Astrocyte of the spinal cord (primary cell): ENCODE measurements at regions not wholly inside any gene's neighbourhood (a gene's known extent, or its start where the extent isn't known, plus 50 kb on each side); places are given as distances from the start of the nearest gene placed in this dataset.

Experiments
- DNase-seq: peaks from one replicate; pipeline ENCODE4 v3.0.0; 2011; ENCODE audit warnings: low read depth, low spot score
- H3K4me3 ChIP-seq: 2 replicates; pipeline ENCODE4 v1.5.1; 2011; ENCODE audit warnings: low read depth, mild to moderate bottlenecking, low read length, moderate library complexity
- in situ Hi-C: cut with HindIII; loops from 2 replicates; pipeline ENCODE4 v1.10.0; 2017; ENCODE audit warnings: low sequenced_read_pairs
- TF ChIP-seq, protein P1 (sequence below): IDR thresholded peaks from 2 replicates; pipeline ENCODE4 v1.5.1; 2012; ENCODE audit warnings: low read depth, mild to moderate bottlenecking, low read length, inconsistent platforms

- no peak overlapping the region for H3K4me3 ChIP-seq
- DNase-seq = peak; percentile 45
- in situ Hi-C loops = no loop called here
- TF ChIP-seq, protein P1, sequence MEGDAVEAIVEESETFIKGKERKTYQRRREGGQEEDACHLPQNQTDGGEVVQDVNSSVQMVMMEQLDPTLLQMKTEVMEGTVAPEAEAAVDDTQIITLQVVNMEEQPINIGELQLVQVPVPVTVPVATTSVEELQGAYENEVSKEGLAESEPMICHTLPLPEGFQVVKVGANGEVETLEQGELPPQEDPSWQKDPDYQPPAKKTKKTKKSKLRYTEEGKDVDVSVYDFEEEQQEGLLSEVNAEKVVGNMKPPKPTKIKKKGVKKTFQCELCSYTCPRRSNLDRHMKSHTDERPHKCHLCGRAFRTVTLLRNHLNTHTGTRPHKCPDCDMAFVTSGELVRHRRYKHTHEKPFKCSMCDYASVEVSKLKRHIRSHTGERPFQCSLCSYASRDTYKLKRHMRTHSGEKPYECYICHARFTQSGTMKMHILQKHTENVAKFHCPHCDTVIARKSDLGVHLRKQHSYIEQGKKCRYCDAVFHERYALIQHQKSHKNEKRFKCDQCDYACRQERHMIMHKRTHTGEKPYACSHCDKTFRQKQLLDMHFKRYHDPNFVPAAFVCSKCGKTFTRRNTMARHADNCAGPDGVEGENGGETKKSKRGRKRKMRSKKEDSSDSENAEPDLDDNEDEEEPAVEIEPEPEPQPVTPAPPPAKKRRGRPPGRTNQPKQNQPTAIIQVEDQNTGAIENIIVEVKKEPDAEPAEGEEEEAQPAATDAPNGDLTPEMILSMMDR = peak; percentile 67
Measured at GRCh38 chr4:112766422-112766821, 129.5 kb downstream of the LARP7 start.

DNA sequence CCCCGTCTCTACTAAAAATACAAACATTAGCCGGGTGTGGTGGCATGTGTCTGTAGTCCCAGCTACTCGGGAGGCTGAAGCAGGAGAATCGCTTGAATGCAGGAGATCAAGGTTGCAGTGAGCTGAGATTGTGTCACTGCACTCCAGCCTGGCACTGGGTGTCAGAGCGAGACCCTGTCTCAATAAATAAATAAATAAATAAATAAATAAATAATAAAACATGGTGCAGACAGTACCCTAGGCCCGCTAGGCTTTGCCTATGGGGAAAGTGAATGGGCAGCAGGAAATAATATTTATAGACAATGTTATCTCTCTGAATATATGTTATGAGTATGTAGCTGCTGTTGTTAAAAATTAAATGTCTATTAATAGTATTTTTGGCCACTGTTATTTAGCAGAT lies 130.4 kb downstream of the LARP7 start:
- no peak for DNase-seq
- TF ChIP-seq, protein P1 = no peak
- in situ Hi-C loops = no loop called here
- no peak overlapping the region for H3K4me3 ChIP-seq

GRCh38 chr4:112770114-112770513 lies 133.2 kb downstream of the LARP7 start:
- no peak for DNase-seq
- H3K4me3 ChIP-seq = no peak overlapping the region
- TF ChIP-seq, protein P1 = no peak
- in situ Hi-C loops = no loop called here

DNA sequence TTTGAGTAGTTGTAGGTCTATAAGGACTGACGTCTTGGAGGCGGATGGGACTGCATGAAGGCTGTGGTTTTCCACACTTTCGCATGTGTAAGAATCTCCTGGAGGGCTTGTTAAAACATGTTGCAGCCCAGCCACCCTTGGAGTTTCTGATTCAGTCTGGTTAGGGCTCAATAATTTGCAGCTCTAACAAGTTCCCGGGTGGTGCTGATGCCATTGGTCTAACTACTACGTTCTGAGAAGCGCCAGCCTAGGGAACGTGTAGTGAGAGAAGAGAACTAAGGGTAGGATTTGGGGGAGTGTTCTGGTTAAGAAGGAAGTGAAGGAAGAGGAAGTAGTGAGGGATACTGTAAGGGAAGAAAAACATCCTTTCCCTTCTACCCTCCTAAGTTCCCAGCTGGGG lies 138.9 kb downstream of the LARP7 start:
- no peak overlapping the region for H3K4me3 ChIP-seq
- TF ChIP-seq, protein P1 = no peak
- in situ Hi-C loops = no loop called here
- DNase-seq = no peak

GRCh38 chr4:112776535-112776934 lies 139.6 kb downstream of the LARP7 start:
- in situ Hi-C loops = no loop called here
- no peak overlapping the region for H3K4me3 ChIP-seq
- no peak for DNase-seq
- TF ChIP-seq, protein P1 = no peak

DNA sequence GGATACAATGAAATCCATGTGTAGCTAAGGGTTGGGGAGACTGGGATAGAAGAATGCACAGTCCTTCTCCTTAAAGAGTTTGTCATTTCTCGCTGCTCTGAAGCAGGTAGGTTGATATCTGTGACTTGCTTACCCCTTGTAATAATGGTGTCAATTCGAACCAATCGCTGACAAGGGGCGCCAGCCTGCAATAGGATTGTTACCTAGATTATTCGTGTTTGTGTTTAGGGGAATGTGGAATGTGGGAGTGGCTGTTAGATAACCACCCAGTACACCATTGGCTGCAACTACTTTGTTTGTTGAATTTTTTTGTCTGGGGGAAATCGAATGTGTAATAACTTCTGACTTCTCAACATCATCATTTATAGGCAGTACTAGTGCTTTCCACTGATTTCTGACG lies 141.6 kb downstream of the LARP7 start:
- TF ChIP-seq, protein P1 = no peak
- DNase-seq = no peak
- H3K4me3 ChIP-seq = no peak overlapping the region
- in situ Hi-C loops = no loop called here

GRCh38 chr4:112793033-112793432 lies 156.1 kb downstream of the LARP7 start:
- no peak overlapping the region for H3K4me3 ChIP-seq
- no peak for DNase-seq
- TF ChIP-seq, protein P1 = no peak
- in situ Hi-C loops = no loop called here
